Ovary (tissue), 7 donors: ENCODE measurements at regions not wholly inside any gene's neighbourhood (a gene's known extent, or its start where the extent isn't known, plus 50 kb on each side); places are given as distances from the start of the nearest gene placed in this dataset.

Experiments used
- DNase-seq, 5 donors: peaks; one replicate each; pipeline ENCODE4 v3.0.0-alpha.2; 2019 to 2020
- H3K27ac ChIP-seq, 2 donors: fragments of 200-600 bp; one replicate each; pipeline versions ENCODE4 v1.5.1 to v1.8.0; 2019 to 2022
- H3K27me3 ChIP-seq: fragments of 200-600 bp; one replicate; pipeline ENCODE4 v1.8.0; 2022
- H3K36me3 ChIP-seq: fragments of 200-600 bp; sonication (generic); one replicate; pipeline ENCODE4 v1.5.1; 2019
- H3K4me1 ChIP-seq: one replicate; pipeline ENCODE4 v1.8.1; 2013; ENCODE audit warnings: mild to moderate bottlenecking, moderate library complexity; ENCODE audit not compliant: insufficient read depth
- H3K4me3 ChIP-seq: fragments of 200-600 bp; sonication (generic); one replicate; pipeline ENCODE4 v1.5.1; 2017
- H3K9me3 ChIP-seq, 2 donors: fragments of 200-600 bp in 1 of 2; sonication (generic) in 1 of 2; one replicate each; pipeline versions ENCODE4 v1.5.1 to v1.8.1; 2013 to 2019; ENCODE audit warnings: mild to moderate bottlenecking in 1 of 2, moderate library complexity in 1 of 2
- EP300 ChIP-seq: sonication (generic); formaldehyde crosslinking; IDR thresholded peaks from one replicate; pipeline ENCODE4 v1.6.1; 2017; ENCODE audit warnings: antibody characterized with exemption
- POLR2A ChIP-seq: fragments of 450-650 bp; IDR thresholded peaks from one replicate; pipeline ENCODE4 v1.6.1; 2017; ENCODE audit warnings: antibody characterized with exemption, mild to moderate bottlenecking, moderate library complexity
- WGBS, 3 donors: extraction: QIAGEN DNeasy Blood & Tissue Kit in 1 of 3; methylation state at CpG; one replicate each; pipeline versions ENCODE4 v1.1.5 to v1.1.7; 2013 to 2017; 5-methylcytosine and 5-hydroxymethylcytosine counted together
- intact Hi-C, 4 donors: fragments of 100-400 bp; cut with DNase I; formaldehyde crosslinking; loops; one replicate each; pipeline versions ENCODE4 v1.11.0 to v1.15.1; 2022 to 2023
- TF ChIP-seq, protein P1 (sequence below), 3 donors: fragments of 450-650 bp in 2 of 3; fragments of 200-600 bp in 1 of 3; IDR thresholded peaks; one replicate each; pipeline versions ENCODE4 v1.5.1 to v1.8.0; 2016 to 2022; ENCODE audit warnings: antibody characterized with exemption in 3 of 3, mild to moderate bottlenecking in 1 of 3
- donor health status: DM: no; HTN: no; CAD: no; lungs with moderate emphysema.
- donor health status: DM: no; HTN: no; CAD: no.
- donor health status: Bipolar disorder and iron deficiency.
- donor health status: DM: no; HTN: no; CAD: no.
- donor health status: DM: yes; HTN: yes; CAD: no.

DNA sequence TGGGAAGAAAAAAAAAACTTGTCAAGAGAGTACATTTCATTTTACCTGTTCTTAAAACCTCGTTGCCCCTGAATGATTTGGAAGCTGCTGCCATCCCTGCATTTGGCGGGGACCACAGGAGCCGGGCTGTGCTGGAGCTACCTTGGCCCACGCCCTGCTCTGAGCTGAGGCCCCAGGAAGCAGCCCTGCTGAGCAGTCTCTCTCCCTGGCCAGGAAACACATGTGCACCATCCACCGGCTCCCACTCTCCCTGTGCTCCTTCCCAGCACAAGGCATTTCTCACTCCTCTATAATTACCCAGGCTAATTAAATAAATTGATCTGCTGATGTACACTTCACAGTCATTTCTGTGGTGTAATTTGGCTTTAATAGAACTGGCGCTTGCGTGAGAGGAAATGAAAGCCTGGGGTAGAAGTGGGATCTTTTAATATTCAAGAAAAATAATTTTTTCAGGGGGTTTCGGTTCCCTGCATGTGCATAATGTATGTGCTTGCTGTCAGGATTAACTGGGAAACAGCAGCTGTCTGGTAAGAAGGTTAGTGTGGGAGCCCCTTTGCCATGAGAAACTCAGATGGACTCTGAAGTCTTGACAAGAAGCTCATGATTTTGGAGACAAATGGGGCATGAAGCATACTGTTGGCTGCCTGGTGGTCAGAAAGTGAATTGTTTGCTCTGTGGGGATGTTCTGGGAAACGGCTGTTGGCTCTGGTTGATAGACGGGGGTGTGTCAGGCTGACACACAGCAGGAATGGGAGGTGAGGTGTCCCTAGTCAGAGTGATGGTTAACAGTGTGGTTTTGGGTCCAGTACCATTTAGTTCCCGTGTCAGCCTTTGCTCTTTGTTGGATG, 252.3 kb upstream of the EEF2KMT start:
- Histone ChIP-seq H3K27ac (no peak overlapping the region), H3K27me3 (no peaks in the 10 kb centered on the region), H3K4me3 (no peak overlapping the region), H3K4me1 (no peaks in the 10 kb centered on the region), H3K36me3 (no peaks in the 10 kb centered on the region), H3K9me3 (no peaks in the 10 kb centered on the region)
- TF ChIP-seq POLR2A (no peak), EP300 (no peak)
- TF ChIP-seq, protein P1, sequence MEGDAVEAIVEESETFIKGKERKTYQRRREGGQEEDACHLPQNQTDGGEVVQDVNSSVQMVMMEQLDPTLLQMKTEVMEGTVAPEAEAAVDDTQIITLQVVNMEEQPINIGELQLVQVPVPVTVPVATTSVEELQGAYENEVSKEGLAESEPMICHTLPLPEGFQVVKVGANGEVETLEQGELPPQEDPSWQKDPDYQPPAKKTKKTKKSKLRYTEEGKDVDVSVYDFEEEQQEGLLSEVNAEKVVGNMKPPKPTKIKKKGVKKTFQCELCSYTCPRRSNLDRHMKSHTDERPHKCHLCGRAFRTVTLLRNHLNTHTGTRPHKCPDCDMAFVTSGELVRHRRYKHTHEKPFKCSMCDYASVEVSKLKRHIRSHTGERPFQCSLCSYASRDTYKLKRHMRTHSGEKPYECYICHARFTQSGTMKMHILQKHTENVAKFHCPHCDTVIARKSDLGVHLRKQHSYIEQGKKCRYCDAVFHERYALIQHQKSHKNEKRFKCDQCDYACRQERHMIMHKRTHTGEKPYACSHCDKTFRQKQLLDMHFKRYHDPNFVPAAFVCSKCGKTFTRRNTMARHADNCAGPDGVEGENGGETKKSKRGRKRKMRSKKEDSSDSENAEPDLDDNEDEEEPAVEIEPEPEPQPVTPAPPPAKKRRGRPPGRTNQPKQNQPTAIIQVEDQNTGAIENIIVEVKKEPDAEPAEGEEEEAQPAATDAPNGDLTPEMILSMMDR (IDR thresholded peaks at IDR 0.05), result no peak
- no peak for DNase-seq
- WGBS, 3 donors, result 38 to 44% (median 38%) methylated on average over 11 of the region's 11 CpGs
- intact Hi-C loops, result loop anchor here in 1 of 4 donors (10.0 kb wide), 1 partner anchor 65 kb away; no protein-coding TSS in a partner anchor

DNA sequence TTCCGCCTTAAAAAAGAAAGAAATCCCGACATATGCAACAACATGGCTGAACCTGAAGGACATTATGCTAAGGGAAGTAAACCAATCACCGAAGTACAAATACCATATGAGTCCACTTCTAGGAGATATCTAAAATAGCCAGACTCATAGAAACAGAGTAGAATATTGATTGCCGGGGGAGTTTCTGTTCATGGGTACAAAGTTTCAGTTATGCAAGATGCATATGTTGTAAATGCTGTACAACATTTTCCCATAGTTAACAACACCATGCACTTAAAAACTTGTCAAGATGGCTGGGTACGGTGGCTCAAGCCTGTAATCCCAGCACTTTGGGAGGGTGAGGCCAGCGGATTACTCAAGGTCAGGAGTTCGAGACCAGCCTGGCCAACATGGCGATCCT, 251.5 kb upstream of the EEF2KMT start:
- no peaks in the 10 kb centered on the region for H3K9me3 ChIP-seq
- H3K27ac ChIP-seq, result no peak overlapping the region
- intact Hi-C loops, result no loop called here
- H3K36me3 ChIP-seq, result no peaks in the 10 kb centered on the region
- no peaks in the 10 kb centered on the region for H3K27me3 ChIP-seq
- WGBS, 3 donors, result 86 to 92% (median 91%) methylated on average over 8 of the region's 8 CpGs
- TF ChIP-seq, protein P1 (IDR thresholded peaks at IDR 0.05), result no peak
- no peak for TF ChIP-seq EP300
- no peak for TF ChIP-seq POLR2A
- no peaks in the 10 kb centered on the region for H3K4me1 ChIP-seq
- no peak overlapping the region for H3K4me3 ChIP-seq
- DNase-seq, result no peak

DNA sequence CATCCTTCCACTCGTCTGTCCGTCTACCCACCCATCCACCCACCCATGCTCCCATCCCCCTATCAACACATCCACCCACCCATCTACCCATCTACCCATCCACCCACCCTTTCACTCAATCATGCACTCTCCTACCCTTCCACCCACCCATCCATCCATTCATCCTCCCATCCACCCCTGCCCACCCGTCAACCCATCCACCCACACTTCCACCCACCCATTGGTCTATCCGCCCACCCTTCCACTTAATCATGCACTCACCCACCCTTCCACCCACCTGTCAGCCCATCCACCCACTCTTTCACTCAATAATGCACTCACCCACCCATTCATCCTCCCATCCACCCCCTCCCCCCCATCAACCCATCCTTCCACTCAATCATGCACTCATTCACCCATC, 250.0 kb upstream of the EEF2KMT start:
- DNase-seq, result no peak
- H3K27ac ChIP-seq, result no peak overlapping the region
- H3K9me3 ChIP-seq, result no peaks in the 10 kb centered on the region
- H3K27me3 ChIP-seq, result no peaks in the 10 kb centered on the region
- TF ChIP-seq POLR2A (no peak), EP300 (no peak)
- TF ChIP-seq, protein P1 (IDR thresholded peaks at IDR 0.05), result no peak
- H3K4me3 ChIP-seq, result no peak overlapping the region
- H3K36me3 ChIP-seq, result no peaks in the 10 kb centered on the region
- H3K4me1 ChIP-seq, result no peaks in the 10 kb centered on the region
- intact Hi-C loops, result no loop called here
- WGBS, 3 donors, result 80 to 84% (median 80%) methylated on average over 4 of the region's 4 CpGs

DNA sequence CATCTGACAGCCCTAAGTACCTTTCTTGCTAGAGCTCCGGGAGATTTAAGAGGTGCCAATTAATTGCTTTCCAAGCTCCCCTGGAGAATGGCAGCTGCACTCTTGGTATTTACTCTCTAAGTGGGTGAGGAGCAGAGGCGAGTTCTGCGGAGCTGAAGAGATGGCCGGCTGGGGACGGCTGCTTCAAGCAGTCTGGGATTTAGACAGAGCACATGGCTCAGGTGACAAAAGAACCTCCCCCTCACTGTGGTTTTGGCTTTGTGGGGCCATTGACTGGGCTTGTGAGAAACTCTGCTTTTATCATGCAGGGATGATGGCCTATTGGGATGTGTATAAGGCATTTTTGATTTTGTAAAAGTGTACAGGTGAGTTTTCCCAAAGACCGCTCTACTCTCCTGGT, 239.3 kb upstream of the EEF2KMT start:
- Histone ChIP-seq H3K4me1 (no peaks in the 10 kb centered on the region), H3K36me3 (no peaks in the 10 kb centered on the region), H3K4me3 (no peak overlapping the region), H3K27ac (no peak overlapping the region), H3K9me3 (no peaks in the 10 kb centered on the region), H3K27me3 (no peaks in the 10 kb centered on the region)
- intact Hi-C loops, result no loop called here
- TF ChIP-seq, protein P1 (IDR thresholded peaks at IDR 0.05), result no peak
- no peak for TF ChIP-seq EP300
- no peak for TF ChIP-seq POLR2A
- WGBS, 3 donors, result 27 to 32% (median 30%) methylated on average over 6 of the region's 6 CpGs
- no peak for DNase-seq
